Stimulated activated CD8-positive, alpha-beta memory T cell treated with anti-CD3 and anti-CD28 coated beads, Interleukin-7, amount 100 ng/mL, for 1 hour (primary cell): ENCODE measurements at regions not wholly inside any gene's neighbourhood (a gene's known extent, or its start where the extent isn't known, plus 50 kb on each side); places are given as distances from the start of the nearest gene placed in this dataset.

ENCODE experiments used
- DNase-seq, 2 donors: peaks; one replicate each; pipeline ENCODE4 v3.0.0-alpha.2; 2020; ENCODE audit warnings: low read depth in 2 of 2

DNA sequence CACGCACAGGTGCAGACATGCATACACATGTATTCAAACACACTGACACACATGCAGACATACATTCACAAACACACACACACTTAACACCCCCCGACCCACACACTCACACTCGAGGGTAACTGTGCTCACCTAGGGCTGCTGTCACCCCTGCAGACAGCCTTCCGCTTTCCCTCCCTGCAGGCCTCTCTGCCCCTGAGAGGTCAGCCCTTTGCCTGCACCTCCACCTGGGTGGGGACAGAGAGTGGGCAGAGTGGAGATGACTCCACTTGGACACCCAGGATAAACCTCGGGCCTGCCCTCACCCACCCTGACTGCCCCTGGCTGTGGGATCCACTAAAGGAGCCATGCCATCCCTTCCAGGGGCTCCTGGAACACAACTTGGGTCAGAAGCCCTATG is 264.3 kb downstream of the PTPRU start:
- no peak for DNase-seq

DNA sequence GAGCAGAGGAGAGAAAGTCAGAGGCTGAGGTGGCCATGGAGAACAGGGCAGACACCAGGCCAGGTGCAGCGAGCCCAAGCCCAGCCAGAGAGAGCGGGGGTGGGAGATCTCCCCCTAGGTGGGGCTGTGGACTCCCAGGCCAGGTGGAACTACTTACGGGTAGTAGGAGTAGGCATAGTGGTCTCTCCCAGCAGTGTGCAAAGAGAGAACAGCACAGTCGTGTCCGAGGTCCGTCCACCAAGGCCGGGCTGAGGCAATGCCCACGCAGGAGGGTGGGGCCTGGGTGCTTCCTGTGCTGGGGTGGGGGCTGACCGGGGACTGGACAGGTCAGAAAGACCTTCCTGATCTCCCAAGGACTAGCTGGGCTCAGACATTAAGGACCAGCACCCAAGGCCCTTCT is 263.7 kb downstream of the PTPRU start:
- DNase-seq = no peak

DNA sequence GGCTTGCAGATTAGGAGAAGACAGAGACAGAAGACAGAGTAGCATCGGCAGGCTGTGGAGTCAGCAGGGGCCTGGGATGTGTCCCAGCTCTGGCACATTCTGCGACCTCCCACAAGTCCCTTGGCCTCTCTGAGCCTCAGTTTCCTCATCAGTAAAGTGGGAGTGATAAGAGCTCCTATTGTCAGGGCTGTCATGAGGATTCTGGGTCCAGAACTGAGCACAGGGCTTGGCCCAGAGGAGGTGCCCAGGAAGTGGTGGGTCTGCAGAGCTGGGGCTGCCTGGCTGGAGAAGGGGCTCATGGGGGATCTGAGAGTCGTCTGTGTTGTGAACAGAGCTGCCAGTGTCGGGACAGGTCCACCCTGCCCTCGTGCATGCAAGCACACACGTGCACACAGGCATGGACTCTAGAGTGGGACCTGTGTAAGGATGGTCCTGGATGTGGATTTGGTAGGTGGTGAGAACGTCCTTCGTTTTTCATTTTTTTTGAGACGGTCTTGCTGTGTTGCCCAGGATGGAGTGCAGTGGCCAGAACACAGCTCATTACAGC is 262.9 kb downstream of the PTPRU start:
- DNase-seq = no peak

DNA sequence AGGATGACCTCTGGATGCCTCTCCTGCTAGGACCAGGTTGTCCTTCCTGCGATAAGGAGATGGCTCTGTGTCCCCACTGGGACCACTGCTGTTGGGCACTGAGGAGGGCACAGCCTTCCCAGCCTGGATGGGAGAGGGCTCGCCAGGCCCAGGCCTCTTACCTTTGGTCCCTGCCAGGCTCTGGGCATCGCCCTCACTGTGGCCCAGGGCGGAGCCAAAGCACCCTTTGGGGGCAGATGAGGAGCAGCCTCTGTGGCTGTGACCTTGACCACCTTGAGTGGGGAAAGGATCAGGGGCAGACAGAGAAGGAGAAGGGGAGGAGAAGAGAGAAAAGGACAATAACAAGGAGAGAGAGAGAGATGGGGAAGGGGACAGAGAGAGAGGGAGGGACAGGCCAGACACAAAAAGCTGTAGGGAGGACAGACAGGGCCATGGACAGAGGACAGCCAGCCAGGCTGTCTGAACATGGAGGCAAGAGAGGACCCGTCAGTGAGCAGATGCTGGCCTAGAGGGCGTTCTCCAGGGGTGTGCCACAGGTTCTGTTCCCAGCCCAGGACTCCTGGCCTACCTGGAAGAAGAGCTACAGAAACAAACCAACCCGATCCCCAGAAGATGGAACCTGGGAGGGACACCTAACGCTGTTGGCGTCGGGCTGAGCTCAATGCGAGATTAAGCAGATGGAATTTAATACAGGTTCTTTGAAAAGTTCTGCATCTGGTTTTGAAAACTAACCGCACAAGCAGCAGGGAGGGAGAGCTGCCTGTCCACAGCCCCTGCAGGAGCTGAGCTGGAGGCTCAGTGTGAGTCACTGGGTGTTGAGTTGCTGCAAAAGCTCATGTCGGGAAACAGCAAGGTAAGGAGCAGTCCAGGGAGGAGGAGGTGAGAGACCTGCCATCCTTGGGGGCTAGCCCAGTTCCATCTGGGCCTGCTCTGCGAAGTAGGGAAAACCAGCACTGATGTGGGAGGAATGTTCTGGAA is 262.1 kb downstream of the PTPRU start:
- DNase-seq = no peak

DNA sequence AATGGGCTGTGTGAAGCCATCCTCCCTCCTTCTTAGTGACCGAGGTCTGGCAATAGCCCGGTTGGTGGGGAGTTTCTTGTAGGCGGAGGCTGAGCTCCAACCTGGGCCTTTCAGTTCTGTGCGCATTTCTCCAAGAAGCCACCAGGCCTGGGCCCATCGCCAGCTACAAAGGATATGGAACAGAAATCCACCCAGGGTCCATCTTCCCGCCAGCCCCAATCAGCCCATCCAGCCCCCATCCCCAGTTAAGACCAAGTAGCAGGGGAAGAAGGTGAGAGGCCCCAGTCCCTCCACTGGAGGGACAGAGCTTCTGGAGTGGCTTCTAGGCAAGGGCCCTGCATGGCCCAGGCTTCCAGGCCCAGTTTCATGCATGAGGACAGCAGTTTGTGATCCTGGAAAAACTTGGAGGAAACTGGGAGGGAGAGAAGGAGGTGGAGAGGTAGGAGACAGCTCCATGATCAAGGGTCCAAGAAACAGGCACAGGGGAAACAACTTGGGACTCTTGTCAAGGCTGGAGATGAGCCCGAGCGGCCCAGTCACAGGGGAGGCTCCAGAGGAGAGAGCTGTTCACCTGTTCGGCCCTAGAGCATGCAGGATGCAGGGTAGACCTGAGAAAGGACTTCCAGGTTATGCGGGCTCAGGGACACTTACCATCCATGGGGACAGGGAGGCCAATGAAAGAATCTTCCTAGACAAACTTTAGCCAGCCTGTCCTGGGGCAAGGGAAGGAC is 261.2 kb downstream of the PTPRU start:
- DNase-seq = no peak

DNA sequence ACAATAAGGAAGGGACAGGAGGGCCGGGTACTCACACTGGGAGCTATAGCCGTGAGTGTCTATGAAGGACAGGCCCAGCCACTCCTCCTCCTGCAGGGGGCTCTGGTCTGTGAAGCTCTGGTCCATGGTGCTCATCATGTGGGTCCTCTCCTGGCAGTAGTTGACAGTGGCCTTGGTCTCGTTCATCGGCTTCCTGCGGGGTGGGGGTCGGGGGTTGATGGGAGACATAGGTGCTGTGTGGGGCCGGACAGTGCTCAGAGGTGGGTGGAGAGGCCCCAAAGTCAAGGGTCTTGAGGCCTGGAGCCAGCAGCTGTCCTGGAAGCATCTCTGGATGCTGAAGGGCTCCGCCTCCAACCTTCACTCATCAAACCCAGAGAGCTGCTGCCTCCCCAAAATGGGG is 260.4 kb downstream of the PTPRU start:
- no peak for DNase-seq

DNA sequence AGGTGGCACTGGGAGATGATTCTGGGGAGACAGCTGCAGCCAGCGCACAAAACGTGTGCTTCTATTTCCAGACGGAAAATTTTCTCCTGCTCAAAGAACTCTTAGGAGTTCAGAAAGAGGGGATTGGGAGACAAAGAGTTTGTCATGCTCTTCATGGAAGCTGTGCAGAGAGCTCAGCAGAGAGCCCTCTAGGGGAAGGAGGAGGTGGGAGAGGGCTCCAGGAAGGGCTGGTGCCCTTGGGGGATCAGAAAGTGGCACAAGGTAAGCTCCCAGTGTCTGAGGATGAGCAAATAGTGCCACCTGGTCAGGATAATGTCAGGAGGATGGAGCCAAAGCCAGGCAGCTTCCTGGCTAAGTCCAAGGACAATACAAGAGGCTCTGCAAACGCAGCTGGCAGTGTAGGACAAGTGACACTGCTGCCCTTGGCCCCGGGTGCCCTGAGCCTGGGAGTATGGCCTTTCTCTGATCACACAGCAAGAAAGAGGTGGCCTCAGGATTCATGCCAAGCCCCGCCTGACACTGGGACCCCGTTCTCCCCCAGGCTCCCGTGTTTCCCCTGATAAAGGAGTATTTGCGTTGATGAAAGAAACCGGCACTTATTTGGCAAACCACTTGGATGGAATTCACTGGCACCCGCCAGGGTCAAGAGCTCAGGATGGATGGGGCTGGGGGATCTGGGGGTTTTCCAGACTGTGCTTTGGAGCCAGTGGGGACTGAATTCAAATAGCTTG is 254.0 kb downstream of the PTPRU start:
- no peak for DNase-seq

DNA sequence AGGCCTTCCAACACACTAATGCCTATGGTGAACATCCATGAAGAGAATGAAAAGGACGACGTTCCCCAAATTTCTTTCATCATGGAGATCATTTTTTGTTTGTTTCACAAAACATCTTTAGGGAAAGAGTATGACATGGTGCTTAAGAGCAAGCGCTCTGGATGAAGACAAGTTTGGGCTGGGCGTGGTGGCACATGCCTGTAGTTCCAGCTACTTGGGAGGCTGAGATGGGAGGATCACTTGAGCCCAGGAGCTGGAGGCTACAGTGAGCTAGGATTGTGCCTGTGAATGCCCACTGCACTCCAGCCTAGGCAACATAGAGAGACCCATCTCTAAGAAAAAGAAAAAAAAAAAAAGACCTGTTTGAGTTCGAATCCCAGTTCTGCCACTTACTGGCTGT is 253.1 kb downstream of the PTPRU start:
- DNase-seq = no peak

DNA sequence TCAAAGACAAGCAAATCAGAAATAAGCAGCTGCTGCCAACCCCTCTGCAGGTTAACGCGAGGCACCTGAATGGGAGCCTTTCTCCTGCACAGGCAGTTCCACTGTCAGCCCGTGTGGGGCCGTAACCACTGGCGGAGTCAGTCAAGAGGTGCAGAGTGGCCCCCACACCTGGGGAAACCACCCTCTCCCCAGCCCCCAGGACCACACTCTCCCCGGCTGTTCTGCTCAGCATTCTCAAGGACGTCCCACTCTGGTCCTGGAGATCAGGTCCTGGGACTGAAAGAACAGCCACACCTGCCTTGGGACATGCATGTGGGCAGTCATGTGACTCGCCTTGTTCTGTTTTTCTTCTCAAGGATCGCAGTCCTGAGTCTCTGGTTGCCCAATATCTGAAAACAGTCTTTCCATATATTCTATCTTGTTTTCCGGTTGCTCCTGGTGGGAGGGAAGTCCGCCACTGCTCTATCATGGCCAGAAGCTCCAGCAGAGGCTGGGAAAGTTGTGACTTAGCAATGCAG is 252.5 kb downstream of the PTPRU start:
- no peak for DNase-seq

DNA sequence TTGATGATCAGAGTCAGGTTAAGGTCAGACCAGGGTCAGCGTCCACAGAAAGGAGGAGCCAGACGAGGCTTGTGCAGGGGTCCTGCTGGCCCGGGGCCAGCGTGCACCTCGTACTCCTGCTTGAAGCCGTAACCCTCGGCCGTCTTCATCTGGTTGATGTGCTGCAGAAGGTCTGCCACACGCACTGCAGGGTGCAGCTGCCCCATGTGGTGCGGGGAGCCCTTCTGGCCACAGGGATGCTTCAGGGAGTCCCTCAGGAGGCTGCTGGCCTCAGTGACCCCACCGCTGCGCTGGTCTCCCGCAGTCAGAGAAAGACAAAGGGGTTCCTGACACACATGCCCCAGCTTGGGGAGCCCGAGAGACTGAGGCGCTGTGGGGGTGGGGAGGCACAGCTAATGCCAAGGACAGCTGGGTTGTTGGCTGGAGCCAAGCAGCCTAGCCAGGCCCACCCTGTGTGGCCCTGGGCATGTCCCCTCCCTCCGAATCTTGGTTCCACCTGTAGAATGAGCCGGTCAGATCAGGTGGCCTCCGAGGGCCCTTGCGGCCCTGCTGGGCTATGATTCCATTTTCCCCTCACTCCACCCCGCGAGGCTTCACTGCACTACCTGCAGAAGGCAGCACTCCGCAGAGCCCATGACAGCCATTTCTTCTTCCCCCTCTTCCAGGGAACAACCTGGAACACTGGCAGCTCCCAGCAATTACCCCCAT is 251.9 kb downstream of the PTPRU start:
- DNase-seq = no peak

DNA sequence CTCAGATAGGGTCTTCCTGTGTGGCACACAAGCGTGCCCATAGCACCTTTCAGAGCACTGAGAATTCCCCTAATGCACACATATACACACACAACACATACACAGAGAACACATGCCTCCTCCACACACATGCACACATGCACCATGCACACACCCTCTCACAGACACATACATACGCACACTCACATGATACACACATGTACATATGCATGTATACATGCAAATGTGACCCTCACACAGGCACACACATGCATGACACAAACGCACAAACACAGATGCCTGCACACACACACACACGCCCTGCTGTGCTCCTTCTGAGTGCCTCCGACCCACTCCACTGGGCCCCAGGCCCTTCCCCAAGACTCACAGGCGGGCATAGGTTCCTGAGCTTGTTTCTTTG is 251.0 kb downstream of the PTPRU start:
- no peak for DNase-seq

DNA sequence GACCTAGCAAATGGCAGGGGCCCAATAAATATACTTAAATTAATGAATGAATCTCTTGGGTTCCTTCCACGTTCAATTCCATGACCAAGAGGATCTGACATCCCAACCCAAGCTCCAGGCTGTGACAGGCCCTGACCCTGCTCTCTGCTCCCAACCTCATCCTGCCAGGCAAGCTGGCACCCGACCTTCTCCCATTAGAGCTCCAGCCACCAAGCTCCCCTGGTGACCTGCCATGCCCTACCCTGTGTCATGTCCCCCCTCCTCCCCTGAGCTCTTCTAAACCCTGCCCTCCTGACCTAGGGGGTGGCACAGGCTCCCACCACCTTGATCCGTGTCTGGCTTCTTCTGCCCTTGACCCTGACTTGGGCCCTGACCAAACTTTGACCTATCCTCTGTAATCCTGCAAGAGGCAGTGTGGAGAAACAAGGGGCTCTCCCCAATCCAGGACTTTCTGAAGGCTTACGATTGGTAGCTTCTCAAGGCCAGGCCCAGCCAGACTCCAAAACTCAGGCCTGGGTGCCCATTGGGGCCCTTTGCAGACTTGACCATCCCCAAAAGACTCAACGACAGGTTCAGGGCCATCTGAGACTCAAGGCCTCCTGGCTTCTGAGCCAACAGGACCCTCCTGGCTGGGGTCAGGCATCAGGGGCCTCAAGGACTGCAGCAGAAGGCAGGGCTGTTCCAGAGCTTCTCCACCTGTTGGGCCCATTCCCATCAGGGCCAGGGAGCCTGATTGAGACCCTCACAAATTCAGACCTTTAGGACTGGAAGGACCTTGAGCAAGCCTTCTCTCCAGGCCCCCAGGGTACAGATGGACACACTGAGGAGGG is 249.0 kb downstream of the PTPRU start:
- DNase-seq = no peak

DNA sequence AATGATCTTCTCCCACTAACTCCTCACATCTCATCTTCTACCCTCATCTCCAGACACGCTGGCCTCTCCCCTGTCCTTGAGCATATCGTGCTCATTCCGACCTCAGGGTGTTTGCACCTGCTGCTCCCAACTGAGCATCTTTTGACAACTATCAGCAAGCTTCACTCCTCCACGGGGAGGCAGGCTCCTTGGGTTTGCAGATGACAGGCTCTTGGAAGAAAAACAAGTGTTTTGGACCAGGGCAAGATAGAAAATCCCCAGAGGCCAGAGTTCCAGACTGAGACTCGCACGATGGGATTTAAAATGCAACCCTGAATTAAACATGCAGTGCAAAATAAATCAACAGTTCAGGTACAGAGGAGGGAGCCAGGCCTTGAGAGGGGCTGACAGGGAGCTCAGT is 246.7 kb downstream of the PTPRU start:
- no peak for DNase-seq

DNA sequence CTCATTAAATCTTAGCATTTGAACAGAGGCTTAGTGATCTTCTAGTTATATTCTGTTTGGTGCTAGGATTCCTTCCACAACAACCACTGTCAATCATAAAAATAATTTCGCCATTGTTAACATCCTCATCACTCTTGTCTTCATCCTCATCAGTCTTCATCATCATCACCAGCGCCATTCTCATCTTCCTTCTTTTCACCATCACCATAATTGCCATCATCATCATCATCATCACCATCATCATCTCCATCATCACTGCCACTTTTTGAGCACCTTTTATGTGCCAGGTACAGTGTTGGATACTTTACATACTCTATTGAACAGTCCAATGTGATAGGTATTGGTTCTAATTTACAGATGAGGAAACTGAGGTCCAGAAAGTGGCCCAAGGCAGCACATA is 245.7 kb downstream of the PTPRU start:
- no peak for DNase-seq

DNA sequence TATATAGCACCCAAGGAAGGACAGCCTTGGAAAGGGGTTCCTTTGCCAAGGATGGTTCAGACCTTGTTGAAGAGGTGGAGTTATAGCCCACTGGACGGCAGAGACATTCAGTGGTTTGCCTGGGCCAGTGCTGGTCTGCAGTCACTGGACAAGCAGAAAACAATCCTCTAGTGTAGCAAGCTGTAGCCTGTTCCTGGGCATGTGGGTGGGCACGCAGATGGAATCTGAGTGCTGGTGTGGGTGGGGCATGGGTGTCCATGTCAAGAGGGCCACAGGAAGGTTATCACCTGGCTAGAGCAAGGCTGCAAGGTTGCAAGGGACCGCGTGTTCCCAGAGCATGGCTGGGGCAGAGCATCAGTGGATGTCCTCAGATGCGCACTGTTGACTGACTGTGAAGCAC is 244.7 kb downstream of the PTPRU start:
- DNase-seq = no peak

DNA sequence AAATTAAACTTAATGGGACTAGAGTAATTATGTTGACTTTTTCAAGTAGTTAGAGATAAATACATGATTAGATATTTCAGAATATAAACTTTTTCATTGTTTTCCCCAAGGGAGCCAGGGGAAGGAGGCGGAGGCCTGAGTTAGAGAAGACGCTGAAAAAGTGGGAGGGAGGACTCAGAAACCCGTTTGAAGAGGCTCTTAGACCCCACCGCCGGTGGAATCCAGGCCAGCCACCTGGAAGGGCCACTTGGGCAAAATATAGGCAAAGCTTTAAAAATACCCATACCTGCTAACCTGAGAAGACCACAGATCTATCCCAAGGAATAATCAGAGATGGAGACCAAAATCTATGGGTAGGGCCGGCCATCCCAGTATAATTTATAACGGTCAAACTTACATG is 242.6 kb downstream of the PTPRU start:
- DNase-seq = no peak

DNA sequence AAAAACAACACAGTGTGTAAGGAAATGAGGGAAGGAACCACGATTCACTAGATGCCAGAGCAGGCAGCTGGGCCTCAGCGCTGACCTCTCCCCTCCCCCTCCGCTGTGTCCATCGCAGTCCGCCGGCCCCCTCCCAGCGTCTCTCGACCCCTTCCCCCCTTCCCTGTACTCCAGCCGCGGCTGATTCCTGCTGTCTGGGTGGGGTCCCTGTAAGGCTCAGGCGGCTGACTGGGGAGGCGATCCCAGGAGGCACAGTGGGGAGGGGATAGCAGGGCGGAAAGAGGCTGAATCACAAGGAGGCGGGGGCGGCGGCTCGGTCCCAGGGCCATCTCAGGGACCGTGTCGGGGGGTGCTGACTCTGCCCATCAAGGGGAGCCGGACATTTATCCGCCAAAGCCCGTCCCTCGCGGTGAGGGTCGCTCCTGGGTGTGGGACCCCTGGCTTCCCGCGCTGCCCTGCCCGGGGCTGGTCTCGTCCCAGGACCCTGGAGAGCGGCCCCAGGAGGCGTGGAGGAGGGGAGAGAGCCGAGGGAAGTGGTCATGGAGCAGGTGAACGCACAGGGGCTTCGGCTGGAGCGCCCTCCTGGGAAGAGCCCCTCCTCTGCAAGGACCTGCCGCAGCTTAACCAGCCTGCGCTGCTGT is 241.9 kb downstream of the PTPRU start:
- DNase-seq = no peak

DNA sequence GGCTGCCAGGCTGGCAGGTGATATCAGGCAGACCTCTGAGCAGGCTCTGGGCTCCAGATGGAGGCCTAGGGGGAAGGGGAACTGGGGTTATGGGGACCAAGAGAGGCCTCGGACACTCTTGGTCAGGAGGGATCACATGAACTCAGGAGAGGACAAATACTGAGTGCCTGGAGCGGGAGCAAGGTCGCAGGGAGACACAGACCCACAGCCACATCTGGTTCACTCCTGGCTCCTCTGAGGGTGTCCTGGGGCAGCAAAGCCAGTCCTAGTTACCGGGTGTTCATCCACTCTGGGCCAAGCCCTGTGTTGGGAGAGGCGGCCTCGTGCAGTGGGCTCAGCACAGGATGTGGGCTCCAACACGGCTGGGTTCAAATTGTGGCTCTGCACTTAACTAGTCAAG is 239.0 kb downstream of the PTPRU start:
- no peak for DNase-seq

DNA sequence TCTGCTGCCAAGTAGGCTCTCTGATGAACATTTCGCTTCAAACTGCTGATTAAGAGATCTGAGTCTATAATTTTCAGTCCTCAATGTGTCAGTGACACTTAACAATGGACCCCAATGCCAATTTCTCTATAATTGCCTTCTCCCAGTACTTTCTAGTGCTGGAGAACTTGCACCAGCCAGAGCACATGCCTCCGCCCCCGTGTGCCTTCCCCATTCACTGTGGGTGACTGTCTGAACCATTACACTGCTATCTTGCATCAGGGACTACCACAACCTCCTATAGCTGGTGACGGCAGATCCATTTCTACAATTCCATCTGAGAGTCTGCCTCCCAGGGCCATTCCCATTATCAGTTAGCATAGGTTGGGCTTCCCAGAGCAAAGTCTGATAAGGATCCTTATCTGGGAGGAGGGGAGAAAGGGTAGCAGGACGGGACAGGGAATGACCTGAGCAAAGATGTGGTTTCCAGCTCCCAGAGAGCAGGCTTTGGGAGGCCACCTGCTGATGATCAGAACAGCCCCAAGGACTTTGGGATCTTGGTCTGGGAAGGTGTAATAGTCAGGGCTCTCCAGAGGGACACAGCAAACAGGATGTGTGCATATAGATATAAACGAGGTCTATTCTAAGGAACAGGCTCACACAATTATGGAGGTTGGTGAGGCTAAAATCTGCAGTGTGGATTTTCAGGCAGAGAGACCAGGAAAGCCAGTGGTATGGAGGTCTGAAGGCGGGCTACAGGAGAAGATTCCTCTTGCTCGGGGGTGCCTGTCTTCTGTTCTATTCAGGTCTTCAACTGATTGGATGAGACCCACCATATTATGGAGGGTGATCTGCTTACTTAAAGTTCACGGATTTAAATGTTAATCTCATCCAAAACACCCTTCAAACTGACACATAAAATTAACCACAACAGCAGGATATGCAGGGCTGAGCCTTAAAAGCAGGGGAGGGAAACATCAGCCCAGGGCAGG is 238.2 kb downstream of the PTPRU start:
- DNase-seq = no peak
